ENCODE measurements at regions not wholly inside any gene's neighbourhood (a gene's known extent, or its start where the extent isn't known, plus 50 kb on each side); places are given as distances from the start of the nearest gene placed in this dataset.

DNA sequence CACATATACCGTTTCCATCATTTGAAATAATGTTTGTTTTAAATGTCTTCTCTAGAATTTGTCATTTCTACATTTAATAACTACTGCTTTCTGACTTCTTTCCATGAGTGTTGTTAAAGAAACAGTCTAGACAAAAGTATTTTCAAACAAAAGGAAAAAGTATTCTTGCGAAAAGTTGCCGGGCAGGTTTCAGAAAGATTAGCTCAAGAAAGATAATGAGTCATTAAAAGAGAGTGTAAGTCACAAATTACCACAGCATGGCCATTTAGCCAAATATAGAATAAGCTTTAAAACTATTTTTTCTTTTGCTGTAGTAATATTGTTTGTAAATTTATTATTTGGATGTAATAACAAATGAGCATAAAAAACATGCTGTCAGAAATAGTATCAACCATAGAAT is 493.0 kb downstream of the TLL1 start:
- H3K27ac ChIP-seq (replicated peaks in 1 of 4), result no peak overlapping the region
- intact Hi-C loops (cut with DNase I), result no loop called here
- no peak for DNase-seq (ENCODE audit: extremely low spot score)
- H3K9me3 ChIP-seq, result peaks cover 0 to 16% (median 4%) of the 10 kb centered on the region in 4 donors
- H3K4me1 ChIP-seq, result no peaks in the 10 kb centered on the region
- 72% methylated on average over 3 of the region's 3 CpGs for WGBS
- H3K4me3 ChIP-seq, result no peak overlapping the region
- TF ChIP-seq EP300 (IDR thresholded peaks at IDR 0.05), result no peak
- TF ChIP-seq CTCF (IDR thresholded peaks at IDR 0.05), result no peak
- TF ChIP-seq POLR2A (IDR thresholded peaks at IDR 0.05; ENCODE audit: low read depth), result no peak
- no peak for TF ChIP-seq POLR2AphosphoS5 (IDR thresholded peaks at IDR 0.05)
- H3K27me3 ChIP-seq, result no peaks in the 10 kb centered on the region
- H3K36me3 ChIP-seq, result no peaks in the 10 kb centered on the region

DNA sequence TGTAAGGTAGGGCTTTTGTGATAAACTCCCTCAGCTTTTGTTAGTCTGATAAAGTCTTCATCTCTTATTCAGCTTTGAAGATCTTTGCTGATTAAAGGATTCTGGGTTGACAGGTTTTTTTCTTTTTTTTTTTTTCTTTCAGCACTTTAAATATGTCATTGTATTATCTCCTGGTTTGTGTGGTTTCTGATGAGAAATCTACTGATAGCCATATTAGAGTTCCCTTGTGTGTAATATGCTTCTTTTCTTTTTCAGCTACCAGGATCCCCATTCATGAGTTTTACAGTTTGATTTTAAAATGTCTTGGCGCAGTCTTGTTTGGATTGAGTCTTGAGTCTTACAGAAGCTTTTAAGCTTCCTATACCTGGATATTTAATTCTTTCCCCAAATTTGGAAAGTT is 504.5 kb downstream of the TLL1 start:
- WGBS, result 95% methylated on average over 1 of the region's 1 CpG
- no peak overlapping the region for H3K4me3 ChIP-seq
- intact Hi-C loops (cut with DNase I), result no loop called here

GRCh38 chr4:166386491-166387360 is 513.7 kb downstream of the TLL1 start:
- WGBS, result 71% methylated on average over 6 of the region's 6 CpGs
- no peak for TF ChIP-seq POLR2AphosphoS5 (IDR thresholded peaks at IDR 0.05)
- no peak for TF ChIP-seq CTCF (IDR thresholded peaks at IDR 0.05)
- no peak for TF ChIP-seq EP300 (IDR thresholded peaks at IDR 0.05)
- no peak for TF ChIP-seq POLR2A (IDR thresholded peaks at IDR 0.05; ENCODE audit: low read depth)
- Histone ChIP-seq H3K27ac (replicated peaks in 1 of 4) (no peak overlapping the region), H3K4me3 (no peak overlapping the region), H3K27me3 (no peaks in the 10 kb centered on the region), H3K36me3 (no peaks in the 10 kb centered on the region), H3K9me3 (peaks cover 0 to 2% (median 0%) of the 10 kb centered on the region in 4 donors), H3K4me1 (no peaks in the 10 kb centered on the region)
- no peak for DNase-seq (ENCODE audit: extremely low spot score)
- intact Hi-C loops (cut with DNase I), result no loop called here

More for the DNA sequence above, 504.5 kb downstream of the TLL1 start:
- no peaks in the 10 kb centered on the region for H3K27me3 ChIP-seq
- H3K36me3 ChIP-seq, result no peaks in the 10 kb centered on the region
- no peaks in the 10 kb centered on the region for H3K4me1 ChIP-seq
- no peak for DNase-seq (ENCODE audit: extremely low spot score)
- H3K27ac ChIP-seq (replicated peaks in 1 of 4), result no peak overlapping the region
- TF ChIP-seq POLR2AphosphoS5 (IDR thresholded peaks at IDR 0.05) (no peak), POLR2A (IDR thresholded peaks at IDR 0.05; ENCODE audit: low read depth) (no peak), EP300 (IDR thresholded peaks at IDR 0.05) (no peak), CTCF (IDR thresholded peaks at IDR 0.05) (no peak)
- H3K9me3 ChIP-seq, result peaks cover 0 to 45% (median 35%) of the 10 kb centered on the region in 4 donors

DNA sequence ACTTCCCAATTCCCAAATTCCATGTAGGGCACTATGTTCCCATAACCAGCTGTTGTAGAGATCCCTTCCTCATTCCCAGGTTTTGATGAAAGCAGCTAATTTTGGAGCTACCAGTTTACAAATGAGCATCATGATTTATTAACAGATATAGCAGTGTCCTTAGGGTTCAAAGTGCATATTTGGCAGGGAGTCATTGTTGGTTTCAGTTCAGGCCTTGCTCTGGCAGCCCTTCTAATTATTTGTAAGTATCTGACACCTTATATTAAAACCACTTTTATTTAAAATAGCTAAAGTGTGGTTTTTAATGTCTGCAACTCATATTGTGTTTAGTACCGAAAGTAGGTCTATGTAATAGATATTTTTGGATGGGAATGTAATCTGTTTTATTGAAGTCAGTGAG is 518.5 kb downstream of the TLL1 start:
- Histone ChIP-seq H3K4me1 (no peaks in the 10 kb centered on the region), H3K36me3 (no peaks in the 10 kb centered on the region), H3K9me3 (no peaks in the 10 kb centered on the region), H3K27me3 (no peaks in the 10 kb centered on the region), H3K27ac (replicated peaks in 1 of 4) (no peak overlapping the region), H3K4me3 (no peak overlapping the region)
- no peak for TF ChIP-seq POLR2AphosphoS5 (IDR thresholded peaks at IDR 0.05)
- TF ChIP-seq POLR2A (IDR thresholded peaks at IDR 0.05; ENCODE audit: low read depth), result no peak
- TF ChIP-seq EP300 (IDR thresholded peaks at IDR 0.05), result no peak
- TF ChIP-seq CTCF (IDR thresholded peaks at IDR 0.05), result no peak
- DNase-seq (ENCODE audit: extremely low spot score), result no peak
- intact Hi-C loops (cut with DNase I), result no loop called here
- WGBS, result 74% methylated on average over 1 of the region's 1 CpG

Measured in esophagus muscularis mucosa (tissue), 4 donors.